Neuron (in vitro differentiated cells): ENCODE measurements at regions not wholly inside any gene's neighbourhood (a gene's known extent, or its start where the extent isn't known, plus 50 kb on each side); places are given as distances from the start of the nearest gene placed in this dataset.

Experiments used
- H2AFZ ChIP-seq: one replicate; pipeline ENCODE4 v1.6.1; 2013; ENCODE audit warnings: low read depth, mild to moderate bottlenecking, inconsistent platforms, low read length, moderate library complexity
- H3K27me3 ChIP-seq: one replicate; pipeline ENCODE4 v1.6.1; 2013; ENCODE audit warnings: low read length; ENCODE audit not compliant: insufficient read depth
- H3K36me3 ChIP-seq: one replicate; pipeline ENCODE4 v1.6.1; 2013; ENCODE audit warnings: low read length; ENCODE audit not compliant: insufficient read depth
- H3K4me1 ChIP-seq: one replicate; pipeline ENCODE4 v1.6.1; 2013; ENCODE audit warnings: low read length; ENCODE audit not compliant: insufficient read depth
- H3K4me3 ChIP-seq: 2 replicates; pipeline ENCODE4 v1.5.1; 2013; ENCODE audit warnings: mild to moderate bottlenecking, low read length, moderate library complexity
- H3K9me3 ChIP-seq: one replicate; pipeline ENCODE4 v1.6.1; 2013; ENCODE audit warnings: low read length

GRCh38 chr15:97736748-97737147, 223.8 kb upstream of the ARRDC4 start:
- Histone ChIP-seq H3K9me3 (no peaks in the 10 kb centered on the region), H2AFZ (no peak overlapping the region), H3K4me3 (no peak overlapping the region), H3K4me1 (no peaks in the 10 kb centered on the region), H3K36me3 (no peaks in the 10 kb centered on the region), H3K27me3 (peaks cover 8% of the 10 kb centered on the region)

GRCh38 chr15:97745481-97746071, 214.9 kb upstream of the ARRDC4 start:
- H3K4me1 ChIP-seq, result peaks cover 5% of the 10 kb centered on the region
- H3K4me3 ChIP-seq, result no peak overlapping the region
- no peaks in the 10 kb centered on the region for H3K36me3 ChIP-seq
- no peak overlapping the region for H2AFZ ChIP-seq
- no peaks in the 10 kb centered on the region for H3K9me3 ChIP-seq
- no peaks in the 10 kb centered on the region for H3K27me3 ChIP-seq

- H3K36me3 ChIP-seq, result no peaks in the 10 kb centered on the region
- no peak overlapping the region for H3K4me3 ChIP-seq
- H3K9me3 ChIP-seq, result no peaks in the 10 kb centered on the region
- no peaks in the 10 kb centered on the region for H3K27me3 ChIP-seq
- no peak overlapping the region for H2AFZ ChIP-seq
- peaks cover 5% of the 10 kb centered on the region for H3K4me1 ChIP-seq
Observed at GRCh38 chr15:97747342-97747741, 213.2 kb upstream of the ARRDC4 start.

GRCh38 chr15:97748576-97748975, 211.9 kb upstream of the ARRDC4 start:
- Histone ChIP-seq H3K27me3 (no peaks in the 10 kb centered on the region), H3K4me3 (no peak overlapping the region), H3K36me3 (no peaks in the 10 kb centered on the region), H2AFZ (no peak overlapping the region), H3K4me1 (peaks cover 5% of the 10 kb centered on the region), H3K9me3 (no peaks in the 10 kb centered on the region)

GRCh38 chr15:97750060-97750459, 210.4 kb upstream of the ARRDC4 start:
- Histone ChIP-seq H3K4me3 (no peak overlapping the region), H3K27me3 (no peaks in the 10 kb centered on the region), H3K9me3 (no peaks in the 10 kb centered on the region), H3K36me3 (no peaks in the 10 kb centered on the region), H2AFZ (no peak overlapping the region), H3K4me1 (peaks cover 5% of the 10 kb centered on the region)

- no peaks in the 10 kb centered on the region for H3K36me3 ChIP-seq
- H3K4me1 ChIP-seq, result no peaks in the 10 kb centered on the region
- peaks cover 13% of the 10 kb centered on the region for H3K27me3 ChIP-seq
- no peak overlapping the region for H3K4me3 ChIP-seq
- no peak overlapping the region for H2AFZ ChIP-seq
- H3K9me3 ChIP-seq, result no peaks in the 10 kb centered on the region
Observed at GRCh38 chr15:97755726-97756125, 204.8 kb upstream of the ARRDC4 start.

GRCh38 chr15:97759363-97759762, 201.1 kb upstream of the ARRDC4 start:
- Histone ChIP-seq H3K4me1 (no peaks in the 10 kb centered on the region), H3K4me3 (no peak overlapping the region), H3K9me3 (no peaks in the 10 kb centered on the region), H3K36me3 (no peaks in the 10 kb centered on the region), H2AFZ (no peak overlapping the region), H3K27me3 (peaks cover 16% of the 10 kb centered on the region)

GRCh38 chr15:97761110-97761509, 199.4 kb upstream of the ARRDC4 start:
- Histone ChIP-seq H3K27me3 (peaks cover 20% of the 10 kb centered on the region), H3K36me3 (no peaks in the 10 kb centered on the region), H3K4me3 (no peak overlapping the region)

GRCh38 chr15:97783240-97783639, 177.3 kb upstream of the ARRDC4 start:
- Histone ChIP-seq H3K4me1 (peaks cover 5% of the 10 kb centered on the region), H3K27me3 (peaks cover 3% of the 10 kb centered on the region), H3K36me3 (no peaks in the 10 kb centered on the region), H3K4me3 (no peak overlapping the region), H2AFZ (no peak overlapping the region), H3K9me3 (no peaks in the 10 kb centered on the region)

More at GRCh38 chr15:97761110-97761509, 199.4 kb upstream of the ARRDC4 start:
- H3K4me1 ChIP-seq, result no peaks in the 10 kb centered on the region
- H3K9me3 ChIP-seq, result no peaks in the 10 kb centered on the region
- no peak overlapping the region for H2AFZ ChIP-seq

- Histone ChIP-seq H3K27me3 (peaks cover 5% of the 10 kb centered on the region), H2AFZ (no peak overlapping the region), H3K36me3 (no peaks in the 10 kb centered on the region), H3K4me1 (peaks cover 3% of the 10 kb centered on the region), H3K9me3 (no peaks in the 10 kb centered on the region), H3K4me3 (no peak overlapping the region)
Observed at GRCh38 chr15:97786741-97787140, 173.8 kb upstream of the ARRDC4 start.

- H3K9me3 ChIP-seq, result no peaks in the 10 kb centered on the region
- H3K36me3 ChIP-seq, result no peaks in the 10 kb centered on the region
- H3K4me1 ChIP-seq, result no peaks in the 10 kb centered on the region
- no peak overlapping the region for H3K4me3 ChIP-seq
- no peak overlapping the region for H2AFZ ChIP-seq
- peaks cover 2% of the 10 kb centered on the region for H3K27me3 ChIP-seq
Observed at GRCh38 chr15:97790180-97790579, 170.3 kb upstream of the ARRDC4 start.

- peaks cover 9% of the 10 kb centered on the region for H3K27me3 ChIP-seq
- no peak overlapping the region for H2AFZ ChIP-seq
- no peaks in the 10 kb centered on the region for H3K9me3 ChIP-seq
- H3K4me3 ChIP-seq, result no peak overlapping the region
- no peaks in the 10 kb centered on the region for H3K36me3 ChIP-seq
- H3K4me1 ChIP-seq, result no peaks in the 10 kb centered on the region
Observed at GRCh38 chr15:97791824-97792792, 168.4 kb upstream of the ARRDC4 start.

- no peaks in the 10 kb centered on the region for H3K36me3 ChIP-seq
- H2AFZ ChIP-seq, result no peak overlapping the region
Observed at GRCh38 chr15:97804950-97805349, 155.6 kb upstream of the ARRDC4 start.

More at GRCh38 chr15:97804950-97805349, 155.6 kb upstream of the ARRDC4 start:
- H3K4me1 ChIP-seq, result no peaks in the 10 kb centered on the region
- H3K27me3 ChIP-seq, result no peaks in the 10 kb centered on the region
- no peaks in the 10 kb centered on the region for H3K9me3 ChIP-seq
- no peak overlapping the region for H3K4me3 ChIP-seq
